ENCODE measurements at regions not wholly inside any gene's neighbourhood (a gene's known extent, or its start where the extent isn't known, plus 50 kb on each side); places are given as distances from the start of the nearest gene placed in this dataset.
A peak's percentile ranks its signal among the peaks of the same experiment; 100 is the strongest.
"Not testable (repeated sequence)": the region's sequence is repeated elsewhere in the genome, so short reads cannot be mapped to it uniquely, and the experiment has no call there.

GRCh38 chr15:77830051-77830468 lies 197.3 kb upstream of the LINGO1 start:
- no peaks in the 10 kb centered on the region for H4K20me1 ChIP-seq (ENCODE audit: insufficient read depth, low read length)
- DNase-seq (ENCODE audit: low spot score) (no peak), ATAC-seq (no peak), FAIRE-seq (no peak)
- no peaks in the 10 kb centered on the region for H3K9me3 ChIP-seq (ENCODE audit: low read length)
- no peak overlapping the region for H3K4me2 ChIP-seq (ENCODE audit: low read depth, low read length)
- no TSS peak for BruUV-seq (replicated peaks)
- POLR2A ChIA-PET = no interaction called here
- H3K9ac ChIP-seq (ENCODE audit: insufficient read depth, low read depth, low read length) = no peak overlapping the region
- no peak overlapping the region for H3K27ac ChIP-seq (ENCODE audit: extremely low read length, insufficient read depth, low read length)
- no peak overlapping the region for H2AFZ ChIP-seq (ENCODE audit: low read length)
- CTCF ChIA-PET (ENCODE audit: low intra/inter-chr PET ratio, low total read pairs) = no interaction called here
- no peaks in the 10 kb centered on the region for H3K36me3 ChIP-seq (replicated peaks in 1 of 2; ENCODE audit: control insufficient read depth in 1 of 2, insufficient read depth in 2 of 2, low read length in 2 of 2)
- in situ Hi-C loops (cut with HindIII; ENCODE audit: extremely low pct_ligation_motif_present, low pct_unique_long_range_greater_than_20kb) (no loop called here), intact Hi-C loops (cut with micrococcal nuclease; ENCODE audit: unreplicated experiment) (no loop called here)
- H3K79me2 ChIP-seq (ENCODE audit: insufficient read depth, low read length) = no peaks in the 10 kb centered on the region
- no peak overlapping the region for H3K4me3 ChIP-seq (replicated peaks in 1 of 3; ENCODE audit: insufficient read depth in 1 of 3, low read depth in 2 of 3, low read length in 3 of 3)
- no peaks in the 10 kb centered on the region for H3K4me1 ChIP-seq (ENCODE audit: insufficient read depth, low read length)
- 0% methylated on average over 5 of the region's 5 CpGs for WGBS (ENCODE audit: low lambda C conversion rate)
- H3K27me3 ChIP-seq (ENCODE audit: control insufficient read depth in 1 of 2, insufficient read depth in 2 of 2, low read length in 2 of 2) = peaks cover 0 to 3% of the 10 kb centered on the region in 2 experiments; a peak in 1 of 5 replicates
- no peak for TF ChIP-seq TAF1 (CRISPR knock-in tag; IDR thresholded peaks at IDR 0.05)
- TF ChIP-seq MNT (IDR thresholded peaks at IDR 0.05) = peak; percentile 89
- no peak for TF ChIP-seq YEATS4 (CRISPR knock-in tag; IDR thresholded peaks at IDR 0.05; ENCODE audit: borderline replicate concordance)
- TF ChIP-seq PPARG (CRISPR knock-in tag; conservative IDR thresholded peaks at IDR 0.05) = no peak
- TF ChIP-seq ZNF260 (CRISPR knock-in tag; IDR thresholded peaks at IDR 0.05; ENCODE audit: borderline replicate concordance, low read depth) = no peak
- TF ChIP-seq ZNF343 (CRISPR knock-in tag; IDR thresholded peaks at IDR 0.05) = no peak
- no peak for TF ChIP-seq SUZ12 (IDR thresholded peaks at IDR 0.05; ENCODE audit: low read depth, low read length)
- no peak for TF ChIP-seq ESRRA (CRISPR knock-in tag; IDR thresholded peaks at IDR 0.05; ENCODE audit: low read depth)

- H3K27me3 ChIP-seq (ENCODE audit: control insufficient read depth in 1 of 2, insufficient read depth in 2 of 2, low read length in 2 of 2); H4K20me1 ChIP-seq (ENCODE audit: insufficient read depth, low read length); POLR2A ChIA-PET; H2AFZ ChIP-seq (ENCODE audit: low read length); DNase-seq (ENCODE audit: low spot score); FAIRE-seq; intact Hi-C loops (cut with micrococcal nuclease; ENCODE audit: unreplicated experiment); H3K4me3 ChIP-seq (replicated peaks in 1 of 3; ENCODE audit: insufficient read depth in 1 of 3, low read depth in 2 of 3, low read length in 3 of 3); in situ Hi-C loops (cut with HindIII; ENCODE audit: extremely low pct_ligation_motif_present, low pct_unique_long_range_greater_than_20kb); H3K27ac ChIP-seq (ENCODE audit: extremely low read length, insufficient read depth, low read length); ATAC-seq; H3K9ac ChIP-seq (ENCODE audit: insufficient read depth, low read depth, low read length); H3K36me3 ChIP-seq (replicated peaks in 1 of 2; ENCODE audit: control insufficient read depth in 1 of 2, insufficient read depth in 2 of 2, low read length in 2 of 2); BruUV-seq (replicated peaks); H3K4me2 ChIP-seq (ENCODE audit: low read depth, low read length); CTCF ChIA-PET (ENCODE audit: low intra/inter-chr PET ratio, low total read pairs); H3K9me3 ChIP-seq (ENCODE audit: low read length); H3K79me2 ChIP-seq (ENCODE audit: insufficient read depth, low read length); H3K4me1 ChIP-seq (ENCODE audit: insufficient read depth, low read length): not testable (repeated sequence)
- WGBS (ENCODE audit: low lambda C conversion rate) = 21% methylated on average over 6 of the region's 6 CpGs
Observed at GRCh38 chr15:77829331-77829730, 196.6 kb upstream of the LINGO1 start.
